ENCODE measurements at regions not wholly inside any gene's neighbourhood (a gene's known extent, or its start where the extent isn't known, plus 50 kb on each side); places are given as distances from the start of the nearest gene placed in this dataset.
"Not testable (repeated sequence)": the region's sequence is repeated elsewhere in the genome, so short reads cannot be mapped to it uniquely, and the experiment has no call there.

DNA sequence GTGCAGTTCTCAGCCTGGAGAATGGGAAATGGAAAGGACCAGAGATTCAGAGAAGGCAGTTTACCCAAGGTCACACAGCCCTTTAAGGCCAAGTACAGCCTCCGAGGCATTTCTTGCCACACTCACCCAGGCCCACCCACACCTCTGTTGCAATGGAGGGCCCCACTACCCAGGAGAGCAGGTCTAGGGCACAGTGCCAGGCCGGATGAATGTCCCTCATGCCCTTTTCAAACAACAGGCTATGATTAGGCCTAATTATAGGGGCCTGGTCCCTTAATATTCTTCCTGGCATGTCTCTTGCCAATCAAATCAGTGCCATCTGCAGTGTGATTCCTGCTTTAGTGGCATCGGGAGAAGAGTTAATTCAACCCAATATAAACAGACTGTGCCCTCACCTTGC is 195.3 kb downstream of the KLRB1 start:
- DNase-seq (ENCODE audit: low read depth): not testable (repeated sequence)

DNA sequence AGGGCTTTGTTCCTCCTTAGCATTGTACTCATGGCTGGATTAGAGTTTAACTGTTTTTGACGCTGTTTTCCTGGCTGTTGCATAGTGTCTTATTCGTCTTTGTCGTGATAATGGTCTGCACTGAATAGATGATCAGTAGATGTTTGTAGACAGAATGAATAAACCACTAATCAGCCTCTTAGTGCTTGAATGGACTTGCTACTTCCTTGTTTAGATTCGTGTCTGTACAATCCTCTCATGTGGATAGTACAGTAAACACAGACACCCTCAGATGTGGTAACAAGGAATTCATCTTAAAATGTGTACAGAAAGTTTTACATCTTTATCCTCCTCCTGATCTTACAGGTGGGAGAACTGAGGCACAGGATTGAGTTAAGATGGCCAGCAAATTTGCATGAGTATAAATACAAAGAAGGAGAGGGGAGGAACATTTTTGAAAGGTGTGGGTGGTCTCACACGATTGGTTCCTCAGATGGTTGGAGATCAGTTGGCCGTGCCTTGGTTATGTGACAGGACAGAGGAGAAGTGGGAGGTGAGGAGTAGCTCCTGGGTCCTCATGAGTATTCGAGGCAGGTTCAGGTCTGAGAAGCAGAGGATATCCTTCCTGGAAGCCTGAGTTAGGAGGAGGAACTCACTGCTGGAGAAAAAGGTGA is 196.0 kb downstream of the KLRB1 start:
- peak; percentile 62 for DNase-seq (ENCODE audit: low read depth)

DNA sequence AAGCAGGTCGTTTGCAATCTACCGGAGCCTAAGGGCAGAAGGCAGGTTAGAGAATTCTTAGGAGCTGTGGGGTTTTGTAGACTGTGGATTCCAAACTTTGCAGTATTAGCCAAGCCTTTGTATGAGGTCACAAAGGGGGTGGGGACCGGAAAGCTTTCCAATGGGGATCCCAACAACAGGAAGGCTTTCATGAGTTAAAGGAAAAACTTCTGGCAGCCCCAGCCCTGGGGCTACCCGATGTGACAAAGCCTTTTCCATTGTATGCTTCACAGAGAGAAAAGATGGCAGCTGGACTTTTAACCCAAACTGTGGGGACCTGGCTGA is 199.2 kb upstream of the PZP start:
- DNase-seq (ENCODE audit: low read depth): not testable (repeated sequence)

DNA sequence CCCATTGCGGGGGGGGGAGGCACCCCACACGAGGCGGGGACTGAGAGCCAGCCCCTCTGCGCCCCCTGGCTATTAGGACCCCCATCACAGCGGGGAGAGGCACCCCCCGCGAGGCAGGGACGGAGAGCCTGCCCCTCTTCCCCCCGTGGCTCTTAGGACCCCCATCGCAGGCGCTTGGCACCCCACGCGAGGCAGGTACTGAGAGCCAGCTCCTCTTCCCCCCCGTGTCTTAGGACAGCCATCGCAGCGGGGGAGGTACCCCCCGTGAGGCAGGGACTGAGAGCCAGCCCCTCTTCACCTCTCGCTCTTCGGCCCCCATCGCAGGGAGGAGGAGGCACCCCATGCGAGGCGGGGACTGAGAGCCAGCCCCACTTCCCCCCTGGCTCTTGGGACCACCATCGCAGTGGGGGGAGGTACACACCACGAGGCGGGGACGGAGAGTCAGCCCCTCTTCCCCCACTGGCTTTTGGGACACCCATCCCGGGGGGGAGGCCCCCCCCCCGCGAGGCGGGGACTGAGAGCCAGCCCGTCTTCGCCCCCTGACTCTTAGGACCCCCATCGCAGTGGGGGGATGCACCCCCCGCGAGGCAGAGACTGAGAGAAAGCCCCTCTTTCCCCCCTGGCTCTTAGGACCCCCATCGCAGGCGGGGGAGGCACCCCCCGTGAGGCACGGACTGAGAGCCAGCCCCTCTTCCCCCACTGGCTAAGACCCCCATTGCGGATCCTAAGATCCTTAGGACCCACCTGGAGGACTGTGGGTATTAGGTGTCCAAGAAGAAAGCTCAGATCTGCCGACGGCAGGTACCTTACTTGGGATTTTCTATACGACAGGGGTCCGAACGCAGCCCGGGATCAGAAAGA is 198.6 kb upstream of the PZP start:
- no peak for DNase-seq (ENCODE audit: low read depth)

DNA sequence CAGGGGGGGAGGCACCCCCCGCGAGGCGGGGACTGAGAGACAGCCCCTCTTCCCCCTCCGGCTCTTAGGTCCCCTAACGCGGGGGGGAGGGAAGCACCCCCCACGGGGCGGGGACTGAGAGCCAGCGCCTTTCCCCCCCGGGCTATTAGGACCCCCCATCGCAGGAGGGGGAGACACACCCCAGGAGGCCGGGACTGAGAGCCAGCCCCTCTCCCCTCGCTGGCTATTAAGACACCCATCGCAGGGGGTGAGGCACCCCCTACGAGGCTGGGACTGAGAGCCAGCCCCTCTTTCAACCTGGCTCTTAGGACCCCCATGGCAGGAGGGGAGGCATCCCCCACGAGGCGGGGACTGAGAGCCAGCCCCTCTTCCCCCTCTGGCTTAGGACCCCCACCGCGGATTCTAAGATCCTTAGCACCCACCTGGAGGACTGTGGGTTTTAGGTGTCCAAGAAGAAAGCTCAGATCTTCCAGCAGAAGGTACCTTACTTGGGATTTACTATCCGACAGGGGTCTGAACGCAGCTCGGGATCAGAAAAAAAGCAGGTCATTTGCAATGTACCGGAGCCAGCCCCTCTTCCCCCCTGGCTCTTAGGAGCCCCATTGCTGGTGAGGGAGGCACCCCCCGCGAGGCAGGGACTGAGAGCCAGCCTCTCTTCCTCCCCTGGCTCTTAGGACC is 197.8 kb upstream of the PZP start:
- DNase-seq (ENCODE audit: low read depth): no peak

DNA sequence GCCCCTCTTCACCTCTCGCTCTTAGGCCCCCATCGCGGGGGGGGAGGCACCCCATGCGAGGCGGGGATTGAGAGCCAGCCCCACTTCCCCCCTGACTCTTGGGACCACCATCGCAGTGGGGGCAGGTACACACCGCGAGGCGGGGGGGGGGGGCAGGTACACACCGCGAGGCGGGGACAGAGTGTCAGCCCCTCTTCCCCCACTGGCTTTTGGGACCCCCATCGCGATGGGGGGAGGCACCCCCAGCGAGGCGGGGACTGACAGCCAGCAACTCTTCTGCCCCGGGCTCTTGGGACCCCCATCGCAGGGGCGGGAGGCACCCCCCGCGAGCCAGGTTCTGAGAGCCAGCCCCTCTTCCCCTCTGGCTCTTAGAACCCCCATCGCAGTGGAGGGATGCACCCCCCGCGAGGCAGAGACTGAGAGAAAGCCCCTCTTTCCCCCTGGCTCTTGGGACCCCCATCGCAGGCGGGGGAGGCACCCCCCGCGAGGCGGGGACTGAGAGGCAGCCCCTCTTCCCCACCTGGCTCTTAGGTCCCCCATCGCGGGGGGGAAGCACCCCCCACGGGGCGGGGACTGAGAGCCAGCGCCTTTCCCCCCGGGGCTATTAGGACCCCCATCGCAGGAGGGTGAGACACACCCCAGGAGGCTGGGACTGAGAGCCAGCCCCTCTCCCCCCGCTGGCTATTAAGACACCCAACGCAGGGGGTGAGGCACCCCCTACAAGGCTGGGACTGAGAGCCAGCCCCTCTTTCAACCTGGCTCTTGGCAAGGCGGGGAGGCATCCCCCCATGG is 196.5 kb upstream of the PZP start:
- no peak for DNase-seq (ENCODE audit: low read depth)

DNA sequence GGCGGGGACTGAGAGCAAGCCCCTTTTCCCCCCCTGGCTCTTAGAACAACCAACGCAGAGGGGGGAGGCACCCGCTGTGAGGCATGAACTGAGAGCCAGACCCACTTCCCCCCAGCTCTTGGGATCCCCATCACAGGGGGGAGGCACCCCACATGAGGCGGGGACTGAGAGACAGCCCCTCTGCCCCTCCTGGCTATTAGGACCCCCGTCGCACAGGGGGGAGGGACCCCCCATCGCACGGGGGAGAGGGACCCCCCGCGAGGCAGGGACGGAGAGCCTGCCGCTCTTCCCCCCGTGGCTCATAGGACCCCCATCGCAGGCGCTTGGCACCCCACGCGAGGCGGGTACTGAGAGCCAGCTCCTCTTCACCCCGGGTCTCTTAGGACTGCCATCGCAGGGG is 195.8 kb upstream of the PZP start:
- DNase-seq (ENCODE audit: low read depth): no peak

DNA sequence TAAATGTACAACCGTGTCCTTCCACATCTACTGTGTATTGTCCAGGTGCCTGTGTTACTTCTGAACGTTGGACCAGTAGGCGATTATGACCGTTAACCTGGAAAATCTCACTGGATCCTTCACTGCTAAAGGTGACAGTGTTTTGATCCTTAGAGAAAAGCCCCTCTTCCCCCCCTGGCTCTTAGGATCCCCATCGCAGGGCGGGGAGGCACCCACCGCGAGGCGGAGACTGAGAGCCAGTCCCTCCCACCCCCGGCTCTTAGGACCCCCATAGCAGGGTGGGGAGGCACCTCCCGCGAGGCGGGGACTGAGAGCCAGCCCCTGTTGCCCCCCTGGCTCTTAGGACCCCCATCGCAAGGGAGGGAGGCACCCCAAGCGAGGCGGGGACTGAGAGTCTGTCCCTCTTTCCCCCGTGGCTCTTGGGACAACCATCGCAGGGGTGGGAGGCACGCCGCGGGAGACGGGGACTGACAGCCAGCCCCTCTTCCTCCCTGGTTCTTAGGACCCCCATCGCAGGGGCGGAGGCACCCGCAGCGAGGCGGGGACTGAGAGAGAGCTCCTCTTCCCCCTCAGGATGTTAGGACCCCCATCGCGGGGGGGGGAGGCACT is 194.3 kb upstream of the PZP start:
- not testable (repeated sequence) for DNase-seq (ENCODE audit: low read depth)

DNA sequence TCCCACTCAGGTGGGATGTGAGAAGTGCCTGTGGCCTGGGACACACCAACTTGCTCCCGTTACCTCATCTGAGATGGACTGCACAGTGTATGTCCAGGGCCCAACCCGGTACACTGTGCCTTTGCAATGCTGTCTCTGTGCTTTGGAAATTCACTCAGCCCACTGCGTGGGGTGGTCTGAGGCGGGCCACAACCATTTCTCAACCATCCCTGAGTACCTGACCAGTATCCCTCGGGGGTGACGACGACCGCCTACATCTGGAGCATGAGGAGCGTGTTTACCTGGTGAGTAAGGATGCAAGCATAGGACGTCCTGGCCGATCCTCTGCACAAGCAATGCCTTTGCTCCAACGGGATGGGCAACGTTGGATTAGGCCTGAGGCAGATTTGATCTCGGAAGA is 188.2 kb upstream of the PZP start:
- not testable (repeated sequence) for DNase-seq (ENCODE audit: low read depth)

DNA sequence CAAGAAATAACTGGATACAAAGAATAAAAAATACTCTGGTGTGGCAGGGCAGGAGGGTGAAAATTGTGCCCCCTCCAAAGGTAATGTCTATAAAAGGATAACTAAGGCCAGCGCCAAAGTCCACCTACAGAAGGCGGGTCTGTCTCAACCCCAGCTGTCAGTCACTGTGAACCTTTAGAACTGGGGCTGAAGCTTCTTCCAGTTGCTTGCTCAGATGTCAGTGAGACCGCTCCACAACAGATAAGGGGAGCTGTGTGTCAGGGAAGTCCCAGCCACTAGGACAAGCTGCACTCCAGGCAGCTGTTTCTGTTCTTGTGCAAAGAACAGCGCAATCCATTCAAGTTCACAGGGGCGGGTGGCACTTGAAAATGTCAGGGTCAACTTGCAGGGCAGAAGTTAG is 187.0 kb upstream of the PZP start:
- not testable (repeated sequence) for DNase-seq (ENCODE audit: low read depth)

DNA sequence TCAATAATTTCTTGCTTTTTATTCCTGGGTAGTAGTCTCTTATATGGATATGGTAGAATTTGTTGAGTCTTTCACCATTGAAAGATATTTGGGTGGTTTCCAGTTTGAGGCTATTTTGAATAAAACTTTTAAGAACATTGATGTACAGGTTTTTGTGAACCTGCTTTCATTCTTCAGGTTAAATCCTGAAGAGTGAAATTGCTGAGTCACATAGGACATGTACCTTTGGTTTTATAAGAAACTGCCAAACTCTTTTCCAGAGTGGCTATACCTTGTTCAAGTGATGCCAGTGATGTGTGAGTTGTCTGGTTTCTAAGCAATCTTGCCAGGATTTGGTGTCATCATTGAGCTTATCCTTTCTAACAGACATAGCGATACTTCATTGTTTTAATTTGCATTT is 184.6 kb upstream of the PZP start:
- no peak for DNase-seq (ENCODE audit: low read depth)

DNA sequence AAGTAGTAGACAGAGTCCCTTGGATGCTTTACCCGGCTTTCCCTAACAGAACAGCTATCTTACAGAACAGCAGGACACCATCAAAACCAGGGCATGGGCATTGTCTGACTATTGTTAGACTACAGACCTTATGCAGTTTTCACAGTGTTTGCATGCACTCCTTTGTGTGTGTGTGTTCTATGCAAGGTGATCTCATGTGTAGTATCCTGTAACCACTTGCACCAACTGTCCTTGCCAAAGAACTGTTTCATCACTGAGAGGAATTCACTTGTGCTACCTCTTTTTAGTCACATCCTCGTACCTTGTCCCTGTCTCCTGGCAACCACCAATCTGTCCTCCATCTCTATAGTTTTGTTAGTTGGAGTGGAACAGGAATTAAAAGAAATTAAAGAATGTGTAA is 183.6 kb upstream of the PZP start:
- peak; percentile 27 for DNase-seq (ENCODE audit: low read depth)

DNA sequence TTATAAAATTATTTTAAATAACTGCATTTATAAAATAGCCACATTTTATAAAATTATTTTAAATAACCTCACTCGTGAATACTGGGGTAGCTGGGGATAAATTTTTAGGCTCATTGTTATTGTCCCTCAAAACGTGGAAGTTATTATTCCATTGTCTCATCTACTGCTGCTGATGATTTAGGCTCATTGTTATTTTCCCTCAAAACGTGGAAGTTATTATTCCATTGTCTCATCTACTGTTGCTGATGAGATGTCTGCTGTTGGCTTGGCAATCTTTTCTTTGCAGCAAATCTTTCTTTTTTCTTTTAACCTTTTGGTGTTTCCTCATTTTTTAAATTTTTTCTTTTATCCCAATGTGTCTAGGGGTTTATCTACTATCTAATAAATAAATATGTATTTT is 182.6 kb upstream of the PZP start:
- no peak for DNase-seq (ENCODE audit: low read depth)

DNA sequence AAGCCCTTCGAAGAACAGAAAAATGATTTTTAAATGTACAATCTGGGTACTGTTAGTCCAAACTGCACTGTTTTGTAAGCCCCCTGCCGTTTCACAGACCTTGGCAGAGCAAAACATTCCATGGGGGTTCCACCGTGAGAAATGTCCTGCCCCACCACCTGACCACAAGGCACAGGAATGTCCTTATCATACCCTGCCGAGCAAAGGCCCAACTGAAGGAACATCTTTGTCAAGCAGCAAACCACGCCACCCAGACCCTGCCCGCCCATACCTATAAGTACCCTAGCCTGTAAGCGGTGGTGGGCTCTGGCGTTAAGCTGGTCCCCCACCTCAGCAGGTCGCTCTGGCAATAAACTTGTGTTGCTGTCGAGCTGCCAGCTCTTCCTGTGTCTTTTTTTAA is 181.6 kb upstream of the PZP start:
- no peak for DNase-seq (ENCODE audit: low read depth)

DNA sequence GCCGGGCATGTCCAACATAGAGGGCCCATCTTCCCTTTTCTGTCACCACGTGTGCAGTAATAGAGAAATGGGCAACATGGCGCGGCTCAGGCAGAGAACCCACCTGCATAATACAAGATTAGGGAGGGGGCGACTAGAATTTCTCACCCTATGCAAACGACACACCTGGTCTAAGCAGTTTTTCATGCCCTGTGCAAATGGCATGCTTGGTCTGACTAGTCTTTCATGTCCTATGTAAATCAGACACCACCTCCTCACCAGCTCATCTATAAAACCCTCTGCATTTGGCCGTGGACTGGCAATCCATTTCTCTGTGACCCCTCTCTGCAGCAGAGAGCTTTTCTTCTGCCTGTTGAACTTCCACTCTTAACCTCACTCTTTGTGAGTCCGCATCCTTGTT is 180.2 kb upstream of the PZP start:
- DNase-seq (ENCODE audit: low read depth): no peak

DNA sequence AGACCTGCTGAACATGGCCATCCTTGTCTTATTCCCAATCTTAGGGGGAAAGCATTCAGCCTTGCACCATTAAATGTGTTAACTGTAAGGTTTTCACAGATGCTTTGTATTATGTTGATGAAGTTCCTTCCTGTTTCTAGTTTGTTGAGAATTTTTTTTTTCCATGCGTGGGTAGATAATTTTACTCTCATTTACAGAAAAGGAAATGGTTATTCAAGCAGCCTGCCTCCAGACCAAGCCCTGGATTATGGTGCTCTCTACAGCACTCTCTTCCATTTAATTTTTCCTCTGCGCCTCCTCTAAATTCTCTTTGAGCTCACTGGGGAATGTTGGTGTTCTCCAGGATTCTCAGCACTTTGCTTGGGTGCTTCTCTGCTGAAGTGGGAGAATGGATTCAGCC is 179.3 kb upstream of the PZP start:
- DNase-seq (ENCODE audit: low read depth): no peak

DNA sequence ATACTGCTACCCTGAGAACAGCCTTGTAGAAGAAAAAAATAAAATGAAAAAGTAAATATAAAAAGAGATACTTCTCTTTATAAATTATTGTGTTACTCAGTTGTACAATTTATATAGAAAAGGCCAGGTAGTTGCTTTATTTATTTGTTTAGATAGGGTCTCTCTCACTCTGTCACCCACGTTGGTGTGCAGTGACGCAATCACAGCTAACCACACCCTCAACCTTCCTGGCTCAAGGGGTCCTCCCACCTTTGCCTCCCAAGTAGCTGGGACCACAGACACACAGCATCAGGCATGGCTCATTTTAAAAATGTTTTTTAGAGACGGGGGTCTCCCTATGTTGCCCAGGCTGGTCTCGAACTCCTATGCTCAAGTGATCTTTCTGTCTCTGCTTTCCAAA is 175.4 kb upstream of the PZP start:
- no peak for DNase-seq (ENCODE audit: low read depth)

DNA sequence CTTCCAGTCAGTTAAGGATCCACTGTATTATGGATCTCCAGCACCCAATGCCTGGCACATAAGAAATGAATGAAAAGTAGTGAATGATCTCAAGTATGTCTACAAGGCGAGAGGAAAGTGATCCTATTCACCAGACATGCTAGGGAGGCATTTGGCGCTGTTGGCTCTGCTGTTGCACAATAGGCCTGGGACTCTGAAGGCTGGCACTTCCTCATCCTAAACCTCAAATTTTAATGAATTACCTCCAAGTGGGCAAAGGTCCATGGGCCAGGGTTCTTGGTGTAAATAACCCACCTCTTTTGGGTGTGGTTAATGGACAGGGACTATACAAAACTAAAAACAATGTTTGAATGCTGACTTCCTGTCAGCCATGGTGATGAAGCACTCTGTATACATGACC is 173.4 kb upstream of the PZP start:
- peak; percentile 41 for DNase-seq (ENCODE audit: low read depth)

DNA sequence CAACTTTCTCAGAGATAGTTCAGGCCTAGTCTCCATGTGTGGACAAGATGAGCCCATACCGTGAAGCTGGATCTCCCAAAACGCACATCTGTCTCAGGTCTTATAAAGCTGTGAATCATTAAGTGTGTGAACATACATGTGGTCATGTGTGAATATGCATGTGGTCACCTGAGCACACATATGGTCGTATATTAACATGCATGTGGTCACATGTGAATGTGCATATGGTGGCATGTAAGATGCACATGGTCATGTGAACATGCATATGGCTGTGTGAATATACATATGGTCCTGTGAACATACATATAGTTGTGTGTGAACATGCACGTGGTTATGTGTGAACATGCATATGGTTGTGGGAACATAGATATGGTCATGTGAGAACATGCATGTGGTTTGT is 172.5 kb upstream of the PZP start:
- no peak for DNase-seq (ENCODE audit: low read depth)

DNA sequence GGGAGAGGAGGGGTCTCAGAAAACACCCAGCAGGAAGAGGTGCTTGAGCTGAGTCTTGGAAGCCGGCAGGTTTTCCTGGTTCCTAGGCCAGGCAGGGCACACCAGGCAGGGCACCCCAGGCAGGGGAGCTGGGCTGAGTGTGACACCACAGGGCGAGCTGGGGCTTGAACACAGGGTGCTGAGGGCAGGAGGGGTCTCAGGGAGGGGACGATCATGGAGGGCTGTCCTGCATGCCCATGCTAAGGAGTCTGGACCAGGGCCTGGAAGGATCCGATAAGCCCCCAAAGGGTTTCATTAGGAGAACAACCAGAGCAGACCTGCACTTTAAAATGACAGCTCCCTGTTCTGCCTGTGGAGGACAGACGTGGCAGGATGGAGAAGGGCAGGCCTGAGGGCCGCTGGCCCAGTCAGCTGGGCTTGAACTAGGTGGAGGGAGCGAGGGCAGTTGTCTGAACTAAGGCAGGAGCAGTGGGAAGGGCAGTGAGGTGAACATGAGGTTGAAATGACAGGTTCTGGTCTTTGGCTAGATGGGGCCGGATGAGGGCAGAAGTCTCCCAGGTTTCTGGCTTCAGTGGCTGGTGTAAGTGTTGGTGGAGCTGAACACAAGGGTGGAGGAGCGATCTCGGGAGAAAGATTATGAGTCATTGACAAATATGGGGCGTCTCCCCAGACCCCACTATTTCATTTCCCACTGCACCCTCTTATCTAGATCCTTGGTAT is 171.0 kb upstream of the PZP start:
- DNase-seq (ENCODE audit: low read depth): no peak

DNA sequence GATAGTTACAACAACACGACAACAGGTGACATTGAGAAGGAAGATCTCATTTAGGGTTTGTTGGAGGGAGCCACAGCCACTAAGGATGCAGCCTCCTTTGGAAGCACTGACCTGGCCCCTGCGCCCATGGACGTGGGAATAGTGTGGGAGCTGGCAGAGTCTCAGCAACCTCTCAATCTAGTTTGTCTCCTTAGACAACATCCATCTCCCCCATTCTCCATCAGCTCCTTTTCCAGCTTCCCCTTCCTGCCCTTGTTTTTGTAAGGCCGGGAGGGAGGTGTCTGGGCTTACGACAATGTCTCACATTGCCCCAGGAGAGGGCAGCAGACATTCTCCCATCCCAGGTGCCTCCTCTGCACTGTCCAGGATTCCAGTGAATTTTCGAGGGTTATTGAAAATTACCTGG is 170.2 kb upstream of the PZP start:
- peak; percentile 18 for DNase-seq (ENCODE audit: low read depth)

All from renal cortical epithelial cell (primary cell).